IMR-90 (cell line): ENCODE measurements at regions not wholly inside any gene's neighbourhood (a gene's known extent, or its start where the extent isn't known, plus 50 kb on each side); places are given as distances from the start of the nearest gene placed in this dataset.

Experiments used
- ATAC-seq: fragments of 200-7000 bp; cut with Tn5 transposase; 2 replicates; pipeline ENCODE4 v1.9.1; 2020; ENCODE audit warnings: low read depth, mild to moderate bottlenecking, moderate library complexity
- BruUV-seq: library from RNA; stranded (reverse); fragments of 400-500 nt; replicated peaks from 2 replicates; lab custom pipeline; 2021; lab: Mats Ljungman, UMichigan
- CTCF ChIA-PET: fragments of 300-600 bp; formaldehyde crosslinking; extraction: SDS; loops from one replicate; lab custom pipeline; 2021; ENCODE audit warnings: antibody characterized with exemption; lab: Yijun Ruan, JAX
- POLR2A ChIA-PET: fragments of 300-600 bp; sonication (Branson Sonifier 250); formaldehyde crosslinking; loops from one replicate; lab custom pipeline; 2022; ENCODE audit warnings: antibody characterized with exemption; ENCODE audit not compliant: unreplicated experiment; lab: Charles Lee
- DNase-seq: peaks from one replicate; pipeline ENCODE4 v3.0.0; 2013
- H2AFZ ChIP-seq: replicated peaks from 2 replicates; pipeline ENCODE3; 2013; ENCODE audit warnings: low read length, mild to moderate bottlenecking; ENCODE audit not compliant: poor library complexity
- H2AK5ac ChIP-seq: 2 replicates; pipeline ENCODE4 v1.6.1; 2013; ENCODE audit warnings: low read depth, low read length, inconsistent platforms
- H2AK9ac ChIP-seq: replicated peaks from 2 replicates; pipeline ENCODE3; 2013; ENCODE audit warnings: mild to moderate bottlenecking, low read depth, low read length, moderate library complexity; ENCODE audit not compliant: poor library complexity
- H2BK120ac ChIP-seq: 2 replicates; pipeline ENCODE4 v1.6.1; 2013; ENCODE audit warnings: low read depth, low read length, inconsistent platforms
- H2BK15ac ChIP-seq: 3 replicates; pipeline ENCODE4 v1.6.1; 2013; ENCODE audit warnings: low read depth, low read length, inconsistent platforms
- H2BK20ac ChIP-seq: 2 replicates; pipeline ENCODE4 v1.6.1; 2013; ENCODE audit warnings: low read depth, mild to moderate bottlenecking, inconsistent platforms, low read length, moderate library complexity
- H2BK5ac ChIP-seq: 2 replicates; pipeline ENCODE4 v1.6.1; 2013; ENCODE audit warnings: mild to moderate bottlenecking, low read depth, low read length, inconsistent platforms; ENCODE audit not compliant: poor library complexity, severe bottlenecking
- H3K14ac ChIP-seq: replicated peaks from 2 replicates; pipeline ENCODE4 v1.6.1; 2013; ENCODE audit warnings: low read depth, low read length, inconsistent platforms
- H3K18ac ChIP-seq: 2 replicates; pipeline ENCODE4 v1.6.1; 2013; ENCODE audit warnings: low read depth, low read length, control low read depth
- H3K23ac ChIP-seq: 2 replicates; pipeline ENCODE4 v1.6.1; 2013; ENCODE audit warnings: low read depth, low read length, inconsistent platforms
- H3K27ac ChIP-seq: 2 replicates; pipeline ENCODE4 v1.5.1; 2013; ENCODE audit warnings: mild to moderate bottlenecking, control low read depth, low read length; ENCODE audit not compliant: insufficient read depth
- H3K27me3 ChIP-seq: 2 replicates; pipeline ENCODE4 v1.6.1; 2013; ENCODE audit warnings: low read length; ENCODE audit not compliant: control insufficient read depth, insufficient read depth
- H3K36me3 ChIP-seq: 2 replicates; pipeline ENCODE4 v1.6.1; 2013; ENCODE audit warnings: low read length, mixed read lengths; ENCODE audit not compliant: control insufficient read depth, insufficient read depth
- H3K4ac ChIP-seq: 2 replicates; pipeline ENCODE4 v1.6.1; 2013; ENCODE audit warnings: low read depth, low read length, inconsistent platforms
- H3K4me1 ChIP-seq: 2 replicates; pipeline ENCODE4 v1.6.1; 2013; ENCODE audit warnings: low read length, mixed read lengths; ENCODE audit not compliant: control insufficient read depth, insufficient read depth
- H3K4me2 ChIP-seq: 2 replicates; pipeline ENCODE4 v1.6.1; 2013; ENCODE audit warnings: low read depth, mild to moderate bottlenecking, control low read depth, low read length, moderate library complexity
- H3K4me3 ChIP-seq: 2 replicates; pipeline ENCODE4 v1.5.1; 2013; ENCODE audit warnings: low read depth, mild to moderate bottlenecking, control low read depth, low read length, moderate library complexity; ENCODE audit not compliant: insufficient read depth
- H3K56ac ChIP-seq: 2 replicates; pipeline ENCODE4 v1.6.1; 2013; ENCODE audit warnings: low read length, inconsistent platforms; ENCODE audit not compliant: insufficient read depth; ENCODE audit errors: extremely low read depth
- H3K79me1 ChIP-seq, 2 experiments: 2 replicates each; pipeline ENCODE4 v1.6.1; 2013; ENCODE audit warnings: low read length in 2 of 2, inconsistent platforms in 1 of 2, low read depth in 1 of 2
- H3K9ac ChIP-seq: 2 replicates; pipeline ENCODE4 v1.6.1; 2013; ENCODE audit warnings: low read depth, low read length, control low read depth
- H3K9me1 ChIP-seq: 2 replicates; pipeline ENCODE4 v1.6.1; 2013; ENCODE audit warnings: low read length, inconsistent platforms; ENCODE audit not compliant: insufficient read depth
- H3K9me3 ChIP-seq: 2 replicates; pipeline ENCODE4 v1.6.1; 2013; ENCODE audit warnings: low read length; ENCODE audit not compliant: control insufficient read depth, insufficient read depth
- H4K20me1 ChIP-seq: 2 replicates; pipeline ENCODE4 v1.6.1; 2013; ENCODE audit warnings: low read length, inconsistent platforms; ENCODE audit not compliant: insufficient read depth
- H4K5ac ChIP-seq: 2 replicates; pipeline ENCODE4 v1.6.1; 2013; ENCODE audit warnings: mild to moderate bottlenecking, low read depth, low read length, control low read depth
- H4K8ac ChIP-seq, 2 experiments: 2 replicates each; pipeline ENCODE4 v1.6.1; 2013; ENCODE audit warnings: low read depth in 2 of 2, low read length in 2 of 2, control low read depth in 1 of 2, inconsistent platforms in 1 of 2
- H4K91ac ChIP-seq: 2 replicates; pipeline ENCODE4 v1.6.1; 2013; ENCODE audit warnings: low read depth, low read length, inconsistent platforms; ENCODE audit not compliant: insufficient read depth
- BHLHE40 ChIP-seq: fragments of 150-350 bp; IDR thresholded peaks from 2 replicates; pipeline ENCODE4 v1.6.1; 2016; ENCODE audit warnings: mild to moderate bottlenecking, low read depth, low read length
- CEBPB ChIP-seq: IDR thresholded peaks from 2 replicates; pipeline ENCODE4 v1.6.1; 2012; ENCODE audit warnings: low read depth, low read length, improper control_type of control experiment
- CHD1 ChIP-seq: IDR thresholded peaks from 2 replicates; pipeline ENCODE4 v1.6.1; 2012; ENCODE audit warnings: low read depth, low read length, improper control_type of control experiment
- FOS ChIP-seq: fragments of 150-350 bp; IDR thresholded peaks from 2 replicates; pipeline ENCODE4 v1.6.1; 2016; ENCODE audit warnings: low read depth, low read length
- MAFK ChIP-seq: IDR thresholded peaks from 2 replicates; pipeline ENCODE4 v1.6.1; 2012; ENCODE audit warnings: low read depth, low read length, improper control_type of control experiment
- MAZ ChIP-seq: IDR thresholded peaks from 2 replicates; pipeline ENCODE4 v1.6.1; 2012; ENCODE audit warnings: low read depth, mild to moderate bottlenecking, low read length, improper control_type of control experiment, moderate library complexity, borderline replicate concordance
- MXI1 ChIP-seq: IDR thresholded peaks from 2 replicates; pipeline ENCODE4 v1.6.1; 2012; ENCODE audit warnings: low read depth, mild to moderate bottlenecking, low read length, moderate library complexity, borderline replicate concordance
- NFE2L2 ChIP-seq: fragments of 150-350 bp; IDR thresholded peaks from 2 replicates; pipeline ENCODE4 v1.6.1; 2016; ENCODE audit warnings: low read depth, mild to moderate bottlenecking, low read length
- POLR2A ChIP-seq: IDR thresholded peaks from 2 replicates; pipeline ENCODE4 v1.6.1; 2012; ENCODE audit warnings: mild to moderate bottlenecking, low read depth, low read length
- RAD21 ChIP-seq: IDR thresholded peaks from 2 replicates; pipeline ENCODE4 v1.6.1; 2012; ENCODE audit warnings: low read length, improper control_type of control experiment
- RCOR1 ChIP-seq: IDR thresholded peaks from 2 replicates; pipeline ENCODE4 v1.6.1; 2012; ENCODE audit warnings: mild to moderate bottlenecking, low read length, improper control_type of control experiment; ENCODE audit not compliant: insufficient replicate concordance
- RFX5 ChIP-seq: IDR thresholded peaks from 2 replicates; pipeline ENCODE4 v1.8.0; 2012; ENCODE audit warnings: low read depth, mild to moderate bottlenecking, low read length, moderate library complexity
- SMC3 ChIP-seq: fragments of 150-350 bp; IDR thresholded peaks from 2 replicates; pipeline ENCODE4 v1.6.1; 2016; ENCODE audit warnings: low read depth, mild to moderate bottlenecking, antibody characterized with exemption, low read length, moderate library complexity
- WGBS, 2 experiments: methylation state at CpG; one replicate each; pipeline versions ENCODE4 v1.1.5 to v1.1.7; 2013; ENCODE audit warnings: missing lambda C conversion rate in 2 of 2; ENCODE audit not compliant: insufficient read length in 1 of 2; ENCODE audit errors: extremely low coverage in 2 of 2; 5-methylcytosine and 5-hydroxymethylcytosine counted together
- dilution Hi-C: fragments of 300-500 bp; cut with HindIII; formaldehyde crosslinking; loops from one replicate; pipeline ENCODE4 v1.14.3; 2018; ENCODE audit warnings: low sequenced_read_pairs; ENCODE audit not compliant: unreplicated experiment
- in situ Hi-C: fragments of 300-500 bp; cut with MboI; formaldehyde crosslinking; loops from 3 replicates; pipeline ENCODE4 v1.14.3; 2019; ENCODE audit warnings: low sequenced_read_pairs, inconsistent platforms, mixed read lengths
- intact Hi-C: fragments of 100-400 bp; cut with micrococcal nuclease; formaldehyde crosslinking; loops from 2 replicates; pipeline ENCODE4 v1.10.0; 2022
- TF ChIP-seq, protein P1 (sequence below): fragments of 150-350 bp; IDR thresholded peaks from 2 replicates; pipeline ENCODE4 v1.6.1; 2017; ENCODE audit warnings: mild to moderate bottlenecking, antibody characterized with exemption, low read length, low read depth
- TF ChIP-seq, protein P2 (sequence below): conservative IDR thresholded peaks from 2 replicates; pipeline ENCODE4 v1.5.1; 2012; ENCODE audit warnings: mild to moderate bottlenecking, low read depth, low read length, improper control_type of control experiment
- TF ChIP-seq, protein P3 (sequence below): fragments of 150-350 bp; IDR thresholded peaks from 2 replicates; pipeline ENCODE4 v1.6.1; 2016; ENCODE audit warnings: low read depth, mild to moderate bottlenecking, low read length, moderate library complexity, borderline replicate concordance

DNA sequence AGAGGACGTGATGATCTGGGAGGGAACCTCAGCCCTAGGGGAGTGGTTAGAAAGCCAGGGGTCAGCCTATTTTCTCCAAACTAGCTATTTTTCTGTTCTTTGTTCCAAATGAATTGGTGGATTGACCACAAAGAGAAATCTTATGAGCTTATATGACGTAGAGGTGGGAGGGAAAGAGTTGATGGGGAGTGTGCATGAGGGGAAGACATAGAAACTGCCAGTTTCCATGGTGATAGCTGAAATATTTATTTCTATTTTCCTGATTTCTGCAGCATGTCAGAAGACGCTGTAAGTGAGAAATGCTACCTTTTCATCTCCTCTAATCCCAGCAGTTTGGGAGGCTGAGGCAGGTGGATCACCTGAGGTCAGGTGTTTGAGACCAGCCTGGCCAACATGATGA is 51.4 kb upstream of the CISTR start:
- no TSS peak for BruUV-seq

More for the DNA sequence above, 51.4 kb upstream of the CISTR start:
- Histone ChIP-seq H3K4me1 (peaks cover 7% of the 10 kb centered on the region), H4K91ac (no peak overlapping the region), H3K18ac (no peak overlapping the region), H2BK20ac (no peak overlapping the region), H4K5ac (no peak overlapping the region), H2BK120ac (no peak overlapping the region), H3K27me3 (peaks cover 21% of the 10 kb centered on the region), H3K9ac (no peak overlapping the region), H2BK5ac (no peak overlapping the region), H3K9me3 (no peaks in the 10 kb centered on the region), H3K4me3 (no peak overlapping the region), H3K36me3 (no peaks in the 10 kb centered on the region), H3K4ac (no peak overlapping the region), H2AK9ac (no peak overlapping the region), H2AFZ (no peak overlapping the region), H2BK15ac (no peak overlapping the region), H4K8ac (no peak overlapping the region), H2AK5ac (no peak overlapping the region), H3K9me1 (0 out of 2 replicates have a peak, but pooled peaks cover 4% of the 10 kb centered on the region), H4K20me1 (no peaks in the 10 kb centered on the region), H3K56ac (no peak overlapping the region), H3K27ac (no peak overlapping the region), H3K14ac (no peak overlapping the region), H3K23ac (no peak overlapping the region), H3K79me1 (no peaks in the 10 kb centered on the region), H3K4me2 (no peak overlapping the region)
- TF ChIP-seq RAD21 = no peak
- TF ChIP-seq, protein P1, sequence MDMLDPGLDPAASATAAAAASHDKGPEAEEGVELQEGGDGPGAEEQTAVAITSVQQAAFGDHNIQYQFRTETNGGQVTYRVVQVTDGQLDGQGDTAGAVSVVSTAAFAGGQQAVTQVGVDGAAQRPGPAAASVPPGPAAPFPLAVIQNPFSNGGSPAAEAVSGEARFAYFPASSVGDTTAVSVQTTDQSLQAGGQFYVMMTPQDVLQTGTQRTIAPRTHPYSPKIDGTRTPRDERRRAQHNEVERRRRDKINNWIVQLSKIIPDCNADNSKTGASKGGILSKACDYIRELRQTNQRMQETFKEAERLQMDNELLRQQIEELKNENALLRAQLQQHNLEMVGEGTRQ = no peak
- no peak for TF ChIP-seq MAZ
- no peak for TF ChIP-seq SMC3
- no peak for TF ChIP-seq RCOR1
- TF ChIP-seq, protein P2, sequence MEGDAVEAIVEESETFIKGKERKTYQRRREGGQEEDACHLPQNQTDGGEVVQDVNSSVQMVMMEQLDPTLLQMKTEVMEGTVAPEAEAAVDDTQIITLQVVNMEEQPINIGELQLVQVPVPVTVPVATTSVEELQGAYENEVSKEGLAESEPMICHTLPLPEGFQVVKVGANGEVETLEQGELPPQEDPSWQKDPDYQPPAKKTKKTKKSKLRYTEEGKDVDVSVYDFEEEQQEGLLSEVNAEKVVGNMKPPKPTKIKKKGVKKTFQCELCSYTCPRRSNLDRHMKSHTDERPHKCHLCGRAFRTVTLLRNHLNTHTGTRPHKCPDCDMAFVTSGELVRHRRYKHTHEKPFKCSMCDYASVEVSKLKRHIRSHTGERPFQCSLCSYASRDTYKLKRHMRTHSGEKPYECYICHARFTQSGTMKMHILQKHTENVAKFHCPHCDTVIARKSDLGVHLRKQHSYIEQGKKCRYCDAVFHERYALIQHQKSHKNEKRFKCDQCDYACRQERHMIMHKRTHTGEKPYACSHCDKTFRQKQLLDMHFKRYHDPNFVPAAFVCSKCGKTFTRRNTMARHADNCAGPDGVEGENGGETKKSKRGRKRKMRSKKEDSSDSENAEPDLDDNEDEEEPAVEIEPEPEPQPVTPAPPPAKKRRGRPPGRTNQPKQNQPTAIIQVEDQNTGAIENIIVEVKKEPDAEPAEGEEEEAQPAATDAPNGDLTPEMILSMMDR = no peak
- TF ChIP-seq, protein P3, sequence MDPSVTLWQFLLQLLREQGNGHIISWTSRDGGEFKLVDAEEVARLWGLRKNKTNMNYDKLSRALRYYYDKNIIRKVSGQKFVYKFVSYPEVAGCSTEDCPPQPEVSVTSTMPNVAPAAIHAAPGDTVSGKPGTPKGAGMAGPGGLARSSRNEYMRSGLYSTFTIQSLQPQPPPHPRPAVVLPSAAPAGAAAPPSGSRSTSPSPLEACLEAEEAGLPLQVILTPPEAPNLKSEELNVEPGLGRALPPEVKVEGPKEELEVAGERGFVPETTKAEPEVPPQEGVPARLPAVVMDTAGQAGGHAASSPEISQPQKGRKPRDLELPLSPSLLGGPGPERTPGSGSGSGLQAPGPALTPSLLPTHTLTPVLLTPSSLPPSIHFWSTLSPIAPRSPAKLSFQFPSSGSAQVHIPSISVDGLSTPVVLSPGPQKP = no peak
- no peak for TF ChIP-seq BHLHE40
- TF ChIP-seq NFE2L2 = no peak
- no peak for TF ChIP-seq MXI1
- TF ChIP-seq POLR2A = no peak
- no peak for TF ChIP-seq RFX5
- no peak for TF ChIP-seq CEBPB
- no peak for TF ChIP-seq FOS
- TF ChIP-seq CHD1 = no peak
- TF ChIP-seq MAFK = no peak
- ATAC-seq (no peak), DNase-seq (no peak)
- no CpG with 5 or more reads among the region's 3 CpGs for WGBS, 2 experiments
- dilution Hi-C loops (no loop called here), in situ Hi-C loops (no loop called here), intact Hi-C loops (no loop called here)
- ChIA-PET POLR2A (no interaction called here), CTCF (no interaction called here)
